HepG2 (cell line): ENCODE measurements at regions not wholly inside any gene's neighbourhood (a gene's known extent, or its start where the extent isn't known, plus 50 kb on each side); places are given as distances from the start of the nearest gene placed in this dataset.

Source experiments
- ATAC-seq: fragments of 200-7000 bp; cut with Tn5 transposase; 3 replicates; pipeline ENCODE4 v1.9.1; 2020; ENCODE audit warnings: mild to moderate bottlenecking, moderate library complexity
- BruUV-seq: library from RNA; stranded (reverse); fragments of 400-500 nt; replicated peaks from 2 replicates; lab custom pipeline; 2021; lab: Mats Ljungman, UMichigan
- CTCF ChIA-PET: fragments of 300-600 bp; formaldehyde crosslinking; extraction: SDS; loops from one replicate; lab custom pipeline; 2021; ENCODE audit warnings: low total read pairs, inconsistent platforms, low intra/inter-chr PET ratio; lab: Yijun Ruan, JAX
- POLR2A ChIA-PET: fragments of 350-600 bp; sonication (Branson Sonifier 250); formaldehyde crosslinking; loops from one replicate; lab custom pipeline; 2020; ENCODE audit warnings: antibody characterized with exemption, inconsistent platforms; lab: Yijun Ruan, JAX
- DNase-seq: peaks from one replicate; pipeline ENCODE4 v3.0.0-alpha.2; 2015; ENCODE audit warnings: low spot score
- FAIRE-seq: peaks from 3 replicates; lab custom pipeline; 2011; peaks lifted over from hg19 to GRCh38; lab: Jason Lieb, UNC
- H2AFZ ChIP-seq: one replicate; pipeline ENCODE4 v1.6.1; 2011; ENCODE audit warnings: low read length, inconsistent platforms
- H3K27ac ChIP-seq: fragments of 300-600 bp; 3 replicates; pipeline ENCODE4 v1.8.0; 2011; ENCODE audit warnings: mixed run types, mild to moderate bottlenecking, mixed read lengths, low read length, inconsistent platforms; ENCODE audit not compliant: insufficient read depth; ENCODE audit errors: extremely low read length
- H3K27me3 ChIP-seq, 2 experiments: fragments of 200-600 bp in 1 of 2; 2 replicates in 1 of 2; 3 replicates in 1 of 2; pipeline versions ENCODE4 v1.6.0 to v1.8.0; 2011; ENCODE audit warnings: low read length in 2 of 2, mild to moderate bottlenecking in 2 of 2, moderate library complexity in 2 of 2, inconsistent platforms in 1 of 2; ENCODE audit not compliant: insufficient read depth in 2 of 2, control insufficient read depth in 1 of 2
- H3K36me3 ChIP-seq, 2 experiments: fragments of 200-600 bp in 1 of 2; replicated peaks in 1 of 2; 2 replicates in 1 of 2; 3 replicates in 1 of 2; pipeline versions ENCODE4 v1.5.1 to v1.8.0; 2011; ENCODE audit warnings: low read length in 2 of 2, inconsistent platforms in 1 of 2; ENCODE audit not compliant: insufficient read depth in 2 of 2, control insufficient read depth in 1 of 2
- H3K4me1 ChIP-seq: 2 replicates; pipeline ENCODE4 v1.5.1; 2012; ENCODE audit warnings: low read length, inconsistent platforms; ENCODE audit not compliant: insufficient read depth
- H3K4me2 ChIP-seq: 2 replicates; pipeline ENCODE4 v1.6.0; 2011; ENCODE audit warnings: low read depth, low read length, inconsistent platforms
- H3K4me3 ChIP-seq, 3 experiments: fragments of 200-600 bp in 1 of 3; sonication (generic), shearing (Covaris generic) in 1 of 3; replicated peaks in 1 of 3; 2 replicates each; pipeline ENCODE4 v1.5.1; 2011 to 2016; ENCODE audit warnings: low read length in 3 of 3, inconsistent platforms in 2 of 3, low read depth in 2 of 3, mild to moderate bottlenecking in 2 of 3, control low read depth in 1 of 3, mixed read lengths in 1 of 3; ENCODE audit not compliant: insufficient read depth in 1 of 3
- H3K79me2 ChIP-seq: one replicate; pipeline ENCODE4 v1.6.1; 2011; ENCODE audit warnings: low read length, inconsistent platforms; ENCODE audit not compliant: insufficient read depth
- H3K9ac ChIP-seq: 2 replicates; pipeline ENCODE4 v1.6.0; 2011; ENCODE audit warnings: mild to moderate bottlenecking, low read depth, low read length, inconsistent platforms; ENCODE audit not compliant: insufficient read depth
- H3K9me3 ChIP-seq: 2 replicates; pipeline ENCODE4 v1.5.1; 2012; ENCODE audit warnings: mild to moderate bottlenecking, low read length
- H4K20me1 ChIP-seq: 2 replicates; pipeline ENCODE4 v1.6.0; 2011; ENCODE audit warnings: inconsistent platforms, mild to moderate bottlenecking, low read length, moderate library complexity; ENCODE audit not compliant: insufficient read depth
- ARHGAP35 ChIP-seq: sonication (generic); formaldehyde crosslinking; IDR thresholded peaks from 2 replicates; pipeline ENCODE4 v1.9.0; 2022; ENCODE audit warnings: mild to moderate bottlenecking, inconsistent platforms, moderate library complexity, missing genetic modification reagents, borderline replicate concordance
- ARID3A ChIP-seq: IDR thresholded peaks from 2 replicates; pipeline ENCODE4 v1.6.1; 2012; ENCODE audit warnings: low read depth, low read length, improper control_type of control experiment
- ARID4A ChIP-seq: sonication (generic); formaldehyde crosslinking; IDR thresholded peaks from 2 replicates; pipeline ENCODE4 v1.5.0; 2020; ENCODE audit warnings: mild to moderate bottlenecking, missing genetic modification reagents, borderline replicate concordance
- CBX5 ChIP-seq: sonication (generic); formaldehyde crosslinking; IDR thresholded peaks from 2 replicates; pipeline ENCODE4 v1.4.0; 2020; ENCODE audit warnings: missing genetic modification reagents, borderline replicate concordance
- ELF4 ChIP-seq: sonication (generic); formaldehyde crosslinking; IDR thresholded peaks from 2 replicates; pipeline ENCODE4 v1.5.0; 2020; ENCODE audit warnings: missing genetic modification reagents, mild to moderate bottlenecking, moderate library complexity, borderline replicate concordance
- GZF1 ChIP-seq: sonication (generic); formaldehyde crosslinking; IDR thresholded peaks from 2 replicates; pipeline ENCODE4 v1.5.1; 2020; ENCODE audit warnings: mild to moderate bottlenecking, missing genetic modification reagents
- HINFP ChIP-seq: sonication (generic); formaldehyde crosslinking; IDR thresholded peaks from 2 replicates; pipeline ENCODE4 v1.4.0; 2020; ENCODE audit warnings: low read depth, mild to moderate bottlenecking, missing genetic modification reagents
- HIVEP1 ChIP-seq: sonication (generic); formaldehyde crosslinking; IDR thresholded peaks from 2 replicates; pipeline ENCODE4 v1.4.0; 2020; ENCODE audit warnings: mild to moderate bottlenecking, missing genetic modification reagents
- KDM1A ChIP-seq: IDR thresholded peaks from 2 replicates; pipeline ENCODE4 v1.6.1; 2016; ENCODE audit warnings: missing compliant biosample characterization
- MAZ ChIP-seq, 2 experiments: sonication (generic) in 1 of 2; formaldehyde crosslinking in 1 of 2; IDR thresholded peaks; 2 replicates each; pipeline versions ENCODE4 v1.5.0 to v1.6.1; 2012 to 2020; ENCODE audit warnings: low read depth in 2 of 2, mild to moderate bottlenecking in 2 of 2, borderline replicate concordance in 1 of 2, improper control_type of control experiment in 1 of 2, low read length in 1 of 2, missing genetic modification reagents in 1 of 2, moderate library complexity in 1 of 2
- PPARG ChIP-seq: conservative IDR thresholded peaks from 2 replicates; pipeline ENCODE4 v1.6.1; 2016; ENCODE audit warnings: missing biosample characterization, missing genetic modification reagents
- ZEB1 ChIP-seq: IDR thresholded peaks from 2 replicates; pipeline ENCODE4 v1.6.1; 2012; ENCODE audit warnings: mild to moderate bottlenecking, low read depth, inconsistent platforms; ENCODE audit not compliant: insufficient replicate concordance
- ZNF12 ChIP-seq: sonication (generic); formaldehyde crosslinking; IDR thresholded peaks from 2 replicates; pipeline ENCODE4 v1.5.0; 2020; ENCODE audit warnings: missing genetic modification reagents
- WGBS: methylation state at CpG from one replicate; pipeline ENCODE4 v1.1.6; 2017; ENCODE audit warnings: low lambda C conversion rate; 5-methylcytosine and 5-hydroxymethylcytosine counted together
- in situ Hi-C: cut with HindIII; loops from 2 replicates; pipeline ENCODE4 v1.10.0; 2017; ENCODE audit warnings: low pct_unique_long_range_greater_than_20kb; ENCODE audit not compliant: extremely low pct_ligation_motif_present
- intact Hi-C: fragments of 100-400 bp; cut with micrococcal nuclease; formaldehyde crosslinking; loops from one replicate; pipeline ENCODE4 v1.10.0; 2022; ENCODE audit not compliant: unreplicated experiment
- TF ChIP-seq, protein P1 (sequence below): sonication (generic); formaldehyde crosslinking; IDR thresholded peaks from 2 replicates; pipeline ENCODE4 v1.5.0; 2020; ENCODE audit warnings: mild to moderate bottlenecking, missing genetic modification reagents

- Histone ChIP-seq H3K9me3 (peaks cover 27% of the 10 kb centered on the region), H3K27me3 (no peaks in the 10 kb centered on the region), H3K36me3 (no peaks in the 10 kb centered on the region), H3K4me1 (no peaks in the 10 kb centered on the region), H3K4me2 (no peak overlapping the region), H3K9ac (no peak overlapping the region), H2AFZ (peak overlapping the region; percentile 6), H3K79me2 (no peaks in the 10 kb centered on the region), H3K4me3 (no peak overlapping the region), H3K27ac (no peak overlapping the region), H4K20me1 (no peaks in the 10 kb centered on the region)
- TF ChIP-seq PPARG (CRISPR knock-in tag) = no peak
- no peak for TF ChIP-seq GZF1 (CRISPR knock-in tag)
- TF ChIP-seq ZEB1 = no peak
- no peak for TF ChIP-seq KDM1A (CRISPR knock-in tag)
- TF ChIP-seq ARID3A = no peak
- TF ChIP-seq CBX5 = no peak
- TF ChIP-seq, protein P1, sequence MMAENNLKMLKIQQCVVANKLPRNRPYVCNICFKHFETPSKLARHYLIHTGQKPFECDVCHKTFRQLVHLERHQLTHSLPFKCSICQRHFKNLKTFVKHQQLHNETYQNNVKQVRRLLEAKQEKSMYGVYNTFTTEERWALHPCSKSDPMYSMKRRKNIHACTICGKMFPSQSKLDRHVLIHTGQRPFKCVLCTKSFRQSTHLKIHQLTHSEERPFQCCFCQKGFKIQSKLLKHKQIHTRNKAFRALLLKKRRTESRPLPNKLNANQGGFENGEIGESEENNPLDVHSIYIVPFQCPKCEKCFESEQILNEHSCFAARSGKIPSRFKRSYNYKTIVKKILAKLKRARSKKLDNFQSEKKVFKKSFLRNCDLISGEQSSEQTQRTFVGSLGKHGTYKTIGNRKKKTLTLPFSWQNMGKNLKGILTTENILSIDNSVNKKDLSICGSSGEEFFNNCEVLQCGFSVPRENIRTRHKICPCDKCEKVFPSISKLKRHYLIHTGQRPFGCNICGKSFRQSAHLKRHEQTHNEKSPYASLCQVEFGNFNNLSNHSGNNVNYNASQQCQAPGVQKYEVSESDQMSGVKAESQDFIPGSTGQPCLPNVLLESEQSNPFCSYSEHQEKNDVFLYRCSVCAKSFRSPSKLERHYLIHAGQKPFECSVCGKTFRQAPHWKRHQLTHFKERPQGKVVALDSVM (CRISPR knock-in tag) = no peak
- TF ChIP-seq ARID4A (CRISPR knock-in tag) = no peak
- no peak for TF ChIP-seq MAZ (IDR thresholded peaks at IDR 0.05; ENCODE audit: borderline replicate concordance, low read depth, low read length)
- no peak for TF ChIP-seq MAZ (CRISPR knock-in tag; IDR thresholded peaks at IDR 0.05; ENCODE audit: low read depth)
- TF ChIP-seq ARHGAP35 (CRISPR knock-in tag) = no peak
- TF ChIP-seq ELF4 = no peak
- no peak for TF ChIP-seq HIVEP1 (CRISPR knock-in tag)
- TF ChIP-seq HINFP (CRISPR knock-in tag) = no peak
- TF ChIP-seq ZNF12 (CRISPR knock-in tag) = no peak
- FAIRE-seq (no peak), DNase-seq (no peak), ATAC-seq (no peak)
- no TSS peak for BruUV-seq
- in situ Hi-C loops = no loop called here
- CTCF ChIA-PET = no interaction called here
- 27% methylated on average over 2 of the region's 2 CpGs for WGBS
- POLR2A ChIA-PET = no interaction called here
- intact Hi-C loops = no loop called here
Observed at GRCh38 chr7:41573443-41573842, 129.4 kb downstream of the INHBA start.
